Left cardiac atrium (tissue), 4 donors: ENCODE measurements at regions not wholly inside any gene's neighbourhood (a gene's known extent, or its start where the extent isn't known, plus 50 kb on each side); places are given as distances from the start of the nearest gene placed in this dataset.
"Not testable (repeated sequence)": the region's sequence is repeated elsewhere in the genome, so short reads cannot be mapped to it uniquely, and the experiment has no call there.

Experiments
- ATAC-seq, 2 donors: fragments of 200-7000 bp; cut with Tn5 transposase; one replicate each; pipeline ENCODE4 v1.9.1; 2020; ENCODE audit warnings: mild to moderate bottlenecking in 2 of 2, moderate library complexity in 2 of 2
- DNase-seq: peaks from one replicate; pipeline ENCODE4 v3.0.0-alpha.2; 2020
- intact Hi-C, 2 donors: fragments of 100-400 bp; cut with DNase I; formaldehyde crosslinking; loops; one replicate each; pipeline versions ENCODE4 v1.14.1 to v1.15.1; 2022 to 2023
- donor health status: DM: no; HTN: yes; CAD: no.
- donor health status: DM: no; HTN: yes; CAD: no; lungs with severe emphysema.
- donor health status: DM: yes; HTN: yes; CAD: no.
- donor health status: Dilated cardiomyopathy.

- ATAC-seq (no peak), DNase-seq (no peak)
- intact Hi-C loops = no loop called here
Observed at GRCh38 chr6:19892260-19892659, 55.1 kb downstream of the ID4 start.

GRCh38 chr6:19895866-19896692 lies 58.9 kb downstream of the ID4 start:
- peak in 1 of 2 donors; percentile 71 for ATAC-seq
- DNase-seq = no peak
- intact Hi-C loops = no loop called here

- ATAC-seq (no peak), DNase-seq (peak; percentile 25)
- intact Hi-C loops = no loop called here
Observed at GRCh38 chr6:19896693-19897010, 59.5 kb downstream of the ID4 start.

- intact Hi-C loops = no loop called here
- DNase-seq (no peak), ATAC-seq (no peak)
Observed at GRCh38 chr6:19898141-19898740, 61.1 kb downstream of the ID4 start.

GRCh38 chr6:19902201-19902600 lies 65.0 kb downstream of the ID4 start:
- ATAC-seq (no peak), DNase-seq (no peak)
- intact Hi-C loops = no loop called here

GRCh38 chr6:19904408-19904807 lies 67.2 kb downstream of the ID4 start:
- intact Hi-C loops, DNase-seq, ATAC-seq: not testable (repeated sequence)

GRCh38 chr6:19905584-19905983 lies 68.4 kb downstream of the ID4 start:
- intact Hi-C loops = no loop called here
- ATAC-seq (peak in 1 of 2 donors; percentile 32), DNase-seq (no peak)

GRCh38 chr6:19906171-19906570 lies 69.0 kb downstream of the ID4 start:
- ATAC-seq (peak in 1 of 2 donors; percentile 79), DNase-seq (no peak)
- intact Hi-C loops = no loop called here

GRCh38 chr6:19911223-19911622 lies 74.1 kb downstream of the ID4 start:
- DNase-seq = no peak
- no peak for ATAC-seq
- intact Hi-C loops = no loop called here

GRCh38 chr6:19918436-19918835 lies 81.3 kb downstream of the ID4 start:
- DNase-seq (no peak), ATAC-seq (no peak)
- intact Hi-C loops = no loop called here

GRCh38 chr6:19921786-19922185 lies 84.6 kb downstream of the ID4 start:
- intact Hi-C loops = no loop called here
- no peak for DNase-seq
- ATAC-seq = no peak

- intact Hi-C loops = no loop called here
- DNase-seq (no peak), ATAC-seq (no peak)
Observed at GRCh38 chr6:19925533-19925932, 88.4 kb downstream of the ID4 start.

GRCh38 chr6:19928461-19928860 lies 91.3 kb downstream of the ID4 start:
- intact Hi-C loops = no loop called here
- ATAC-seq (no peak), DNase-seq (no peak)

GRCh38 chr6:19929312-19929711 lies 92.1 kb downstream of the ID4 start:
- DNase-seq (no peak), ATAC-seq (no peak)
- intact Hi-C loops = no loop called here

- intact Hi-C loops = no loop called here
- ATAC-seq = peak in 1 of 2 donors; percentile 63
- no peak for DNase-seq
Observed at GRCh38 chr6:19934996-19935591, 97.9 kb downstream of the ID4 start.

- intact Hi-C loops, DNase-seq, ATAC-seq: not testable (repeated sequence)
Observed at GRCh38 chr6:19939321-19939720, 102.2 kb downstream of the ID4 start.

GRCh38 chr6:19939926-19940325 lies 102.8 kb downstream of the ID4 start:
- intact Hi-C loops, ATAC-seq, DNase-seq: not testable (repeated sequence)

GRCh38 chr6:19943042-19943441 lies 105.9 kb downstream of the ID4 start:
- intact Hi-C loops = no loop called here
- no peak for DNase-seq
- no peak for ATAC-seq

GRCh38 chr6:19945843-19946358 lies 108.7 kb downstream of the ID4 start:
- ATAC-seq = peak in 1 of 2 donors; percentile 32
- DNase-seq = no peak
- intact Hi-C loops = no loop called here

GRCh38 chr6:19949155-19949554 lies 112.0 kb downstream of the ID4 start:
- no peak for ATAC-seq
- intact Hi-C loops = no loop called here
- DNase-seq = no peak
